ENCODE measurements at regions not wholly inside any gene's neighbourhood (a gene's known extent, or its start where the extent isn't known, plus 50 kb on each side); places are given as distances from the start of the nearest gene placed in this dataset.
"Not testable (repeated sequence)": the region's sequence is repeated elsewhere in the genome, so short reads cannot be mapped to it uniquely, and the experiment has no call there.

DNA sequence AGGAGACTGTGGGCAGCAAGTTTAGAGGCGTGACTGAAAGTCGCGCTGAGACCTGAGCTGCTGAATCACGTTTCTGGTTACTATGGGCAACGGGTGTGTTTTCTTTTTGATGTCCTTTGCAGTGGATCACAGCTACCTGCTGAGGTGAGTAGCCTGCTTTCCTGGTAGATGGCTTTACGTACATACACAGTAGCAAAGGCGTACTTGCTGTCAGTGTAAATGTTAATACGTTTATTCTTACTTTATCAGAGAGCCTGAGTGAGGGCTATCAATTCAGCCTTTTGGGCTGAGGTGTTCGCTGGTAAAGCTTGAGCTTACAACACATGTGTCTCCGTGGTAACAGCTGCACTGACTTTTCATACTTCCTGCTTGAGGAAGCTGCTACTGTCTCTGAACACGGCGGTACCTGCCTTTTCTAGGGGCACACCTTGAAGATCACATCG is 165.1 kb upstream of the CCZ1B start:
- not testable (repeated sequence) for DNase-seq

DNA sequence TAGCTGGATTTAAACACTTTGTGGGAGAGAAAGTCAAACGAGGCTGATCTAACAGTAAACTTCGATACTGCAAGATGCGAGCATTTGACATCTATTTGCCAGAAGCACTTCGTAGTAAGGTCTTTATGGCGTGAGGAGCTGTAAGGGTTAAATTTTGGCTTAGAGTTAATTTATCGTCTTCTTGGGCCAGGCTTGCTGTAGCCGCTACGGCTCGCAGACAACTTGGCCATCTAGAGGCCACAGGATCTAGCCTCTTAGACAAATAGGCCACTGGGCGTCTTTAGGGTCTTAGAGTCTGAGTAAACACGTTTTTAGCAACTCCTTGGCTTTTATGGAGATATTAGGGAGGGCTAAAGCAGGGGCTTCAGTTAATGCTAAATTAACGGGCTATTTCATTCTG is 165.6 kb upstream of the CCZ1B start:
- DNase-seq = not testable (repeated sequence)

DNA sequence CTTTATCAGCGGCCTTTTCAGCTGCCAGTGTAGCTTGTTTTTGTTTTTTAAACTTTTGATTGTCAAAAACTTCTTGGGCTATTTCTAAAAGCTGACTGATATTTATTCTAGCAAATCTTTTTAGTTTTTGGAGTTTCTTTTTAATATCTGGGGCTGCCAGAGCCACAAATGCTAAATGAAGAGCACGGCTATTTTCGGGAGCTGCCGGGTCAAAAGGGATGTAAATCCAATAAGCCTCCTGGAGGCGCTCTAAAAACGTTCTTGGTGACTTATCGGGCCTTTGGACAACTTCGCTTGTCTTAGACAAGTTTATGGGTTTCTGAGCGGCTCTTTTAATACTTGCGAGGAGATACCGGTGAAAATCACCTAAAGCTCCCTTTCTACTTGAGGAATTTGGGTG is 166.1 kb upstream of the CCZ1B start:
- not testable (repeated sequence) for DNase-seq

DNA sequence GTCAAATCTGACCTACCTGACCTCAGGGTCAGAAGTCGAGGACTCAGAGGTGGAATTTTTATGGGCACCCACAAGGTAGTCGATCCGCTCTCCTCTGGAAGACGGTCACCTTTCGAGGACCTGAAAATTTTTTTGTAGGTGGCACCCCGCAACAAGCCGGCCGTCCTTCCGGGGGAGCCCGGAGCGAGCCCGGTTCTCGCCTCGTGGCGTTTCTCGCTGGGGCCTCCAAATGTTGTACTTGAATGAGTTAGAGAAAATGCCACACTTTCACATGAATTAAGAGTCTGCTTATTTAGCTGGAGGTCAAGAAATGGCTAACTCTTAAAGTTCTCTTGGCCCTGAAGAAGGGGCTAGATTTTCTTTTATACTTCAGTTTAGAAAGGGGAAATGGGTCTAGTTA is 169.0 kb upstream of the CCZ1B start:
- not testable (repeated sequence) for DNase-seq

DNA sequence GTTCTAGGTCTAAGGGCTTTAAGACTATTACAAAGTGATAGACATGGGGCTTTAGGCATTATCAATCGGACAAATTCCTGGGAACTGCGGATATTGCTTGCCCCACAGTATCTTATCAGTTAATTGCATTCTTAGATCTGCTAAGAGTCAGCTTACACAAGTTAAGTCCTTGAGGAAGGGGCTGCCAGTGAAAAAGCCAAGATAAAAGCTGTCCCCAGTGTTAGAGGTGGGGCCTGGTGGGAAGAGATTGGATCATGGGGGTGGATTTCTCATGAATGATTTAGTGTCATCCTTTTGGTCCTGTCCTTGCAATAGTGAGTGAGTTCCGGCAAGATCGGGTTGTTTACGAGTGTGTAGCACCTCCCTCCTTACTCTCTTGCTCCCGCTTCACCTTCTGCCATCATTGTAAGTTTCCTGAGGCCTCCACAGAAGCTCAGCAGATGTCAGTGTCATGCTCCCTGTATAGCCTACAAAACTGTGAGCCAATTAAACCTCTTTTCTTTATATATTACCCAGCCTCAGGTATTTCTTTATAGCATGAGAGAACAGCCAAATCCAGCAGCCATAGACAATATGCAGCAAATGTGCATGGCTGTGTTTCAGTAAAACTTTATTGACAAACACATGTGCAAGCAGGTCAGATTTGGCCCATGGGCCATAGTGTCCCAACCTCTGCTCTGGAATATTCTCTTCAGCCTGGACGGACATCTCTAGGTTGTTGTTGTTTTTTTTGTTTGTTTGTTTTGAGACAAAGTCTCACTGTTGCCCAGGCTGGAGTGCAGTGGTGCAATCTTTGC is 169.6 kb upstream of the CCZ1B start:
- DNase-seq = not testable (repeated sequence)

DNA sequence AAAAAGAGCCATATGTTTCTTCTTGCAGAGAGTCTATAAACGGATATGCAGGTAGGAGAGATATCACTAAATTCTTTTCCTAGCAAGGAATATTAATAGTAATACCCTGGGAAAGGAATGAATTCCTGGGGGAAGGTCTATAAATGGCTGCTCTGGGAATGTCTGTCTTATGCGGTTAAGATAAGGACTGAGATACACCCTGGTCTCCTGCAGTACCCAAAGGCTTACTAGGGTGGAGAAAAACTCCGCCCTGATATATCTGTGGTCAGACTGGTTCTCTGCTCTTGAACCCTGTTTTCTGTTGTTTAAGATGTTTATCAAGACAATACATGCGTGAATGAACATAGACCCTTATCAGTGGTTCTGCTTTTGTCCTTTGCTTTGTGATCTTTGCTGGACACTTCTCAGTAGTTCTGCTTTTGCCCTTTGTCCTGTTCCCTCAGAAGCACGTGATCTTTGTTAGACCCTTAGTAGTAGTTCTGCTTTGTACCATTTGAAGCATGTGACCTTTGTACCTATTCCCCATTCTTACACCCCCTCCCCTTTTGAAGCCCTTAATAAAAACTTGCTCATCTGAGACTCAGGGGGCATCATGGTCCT is 173.1 kb upstream of the CCZ1B start:
- not testable (repeated sequence) for DNase-seq

DNA sequence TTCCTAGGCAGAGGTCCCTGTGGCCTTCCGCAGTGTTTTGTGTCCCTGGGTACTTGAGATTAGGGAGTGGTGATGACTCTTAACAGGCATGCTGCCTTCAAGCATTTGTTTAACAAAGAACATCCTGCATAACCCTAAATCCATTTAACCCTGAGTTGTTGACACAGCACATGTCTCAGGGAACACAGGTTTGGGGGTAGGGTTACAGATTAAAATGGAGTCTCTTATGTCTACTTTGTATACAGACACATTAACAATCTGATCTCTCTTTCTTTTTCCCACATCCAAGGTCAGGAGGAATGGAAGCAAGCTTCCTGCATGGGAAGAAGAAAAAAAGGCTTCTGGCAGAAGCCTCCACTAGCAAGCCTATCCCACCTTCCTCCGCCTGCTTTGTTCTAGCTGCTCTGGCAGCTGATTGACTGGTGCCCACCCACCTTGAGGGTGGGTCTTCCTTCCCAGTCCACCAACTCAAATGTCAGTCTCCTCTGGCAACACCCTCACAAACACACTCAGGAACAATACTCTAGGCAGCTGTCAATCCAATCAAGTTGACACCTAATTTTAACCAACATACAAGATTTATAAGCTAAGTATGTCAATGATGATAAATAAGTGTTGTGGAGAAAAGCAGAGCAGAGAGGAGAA is 176.5 kb upstream of the CCZ1B start:
- no peak for DNase-seq

DNA sequence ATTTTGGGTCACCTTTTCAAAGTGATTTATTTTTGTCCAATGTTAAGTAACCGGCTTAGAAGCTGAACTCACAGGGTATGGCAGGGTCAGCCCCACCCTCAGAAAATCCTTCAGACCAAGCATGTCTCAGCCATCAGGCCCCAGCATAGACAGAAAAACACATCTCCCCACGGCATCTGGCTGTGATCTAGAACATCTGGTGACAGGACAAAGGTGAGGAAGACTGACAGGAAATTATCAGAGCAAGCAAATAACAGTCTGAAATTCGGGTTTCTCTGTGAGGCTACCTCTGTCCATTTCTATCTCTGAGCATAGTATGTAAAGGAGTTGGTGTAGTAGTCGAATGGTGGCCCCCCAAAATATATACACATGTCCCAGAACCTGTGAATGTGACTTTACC is 177.0 kb upstream of the C1GALT1 start:
- DNase-seq = no peak

DNA sequence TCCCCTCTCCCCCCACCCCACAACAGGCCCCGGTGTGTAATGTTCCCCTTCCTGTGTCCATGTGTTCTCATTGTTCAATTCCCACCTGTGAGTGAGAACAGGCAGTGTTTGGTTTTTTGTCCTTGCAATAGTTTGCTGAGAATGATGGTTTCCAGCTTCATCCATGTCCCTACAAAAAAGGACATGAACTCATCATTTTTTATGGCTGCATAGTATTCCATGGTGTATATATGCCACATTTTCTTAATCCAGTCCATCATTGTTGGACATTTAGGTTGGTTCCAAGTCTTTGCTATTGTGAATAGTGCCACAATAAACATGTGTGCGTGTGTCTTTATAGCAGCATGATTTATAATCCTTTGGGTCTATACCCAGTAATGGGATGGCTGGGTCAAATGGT is 176.4 kb upstream of the C1GALT1 start:
- DNase-seq = not testable (repeated sequence)

DNA sequence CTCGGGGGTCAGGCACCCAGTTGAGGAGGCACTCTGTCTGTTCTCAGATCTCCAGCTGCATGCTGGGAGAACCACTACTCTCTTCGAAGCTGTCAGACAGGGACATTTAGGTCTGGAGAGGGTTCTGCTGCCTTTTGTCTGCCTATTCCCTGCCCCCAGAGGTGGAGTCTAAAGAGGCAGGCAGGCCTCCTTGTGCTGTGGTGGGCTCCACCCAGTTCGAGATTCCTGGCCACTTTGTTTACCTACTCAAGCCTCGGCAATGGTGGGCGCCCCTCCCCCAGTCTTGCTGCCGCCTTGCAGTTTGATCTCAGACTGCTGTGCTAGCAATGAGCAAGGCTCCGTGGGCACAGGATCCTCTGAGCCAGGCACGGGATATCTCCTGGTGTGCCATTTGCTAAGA is 171.1 kb upstream of the C1GALT1 start:
- not testable (repeated sequence) for DNase-seq

DNA sequence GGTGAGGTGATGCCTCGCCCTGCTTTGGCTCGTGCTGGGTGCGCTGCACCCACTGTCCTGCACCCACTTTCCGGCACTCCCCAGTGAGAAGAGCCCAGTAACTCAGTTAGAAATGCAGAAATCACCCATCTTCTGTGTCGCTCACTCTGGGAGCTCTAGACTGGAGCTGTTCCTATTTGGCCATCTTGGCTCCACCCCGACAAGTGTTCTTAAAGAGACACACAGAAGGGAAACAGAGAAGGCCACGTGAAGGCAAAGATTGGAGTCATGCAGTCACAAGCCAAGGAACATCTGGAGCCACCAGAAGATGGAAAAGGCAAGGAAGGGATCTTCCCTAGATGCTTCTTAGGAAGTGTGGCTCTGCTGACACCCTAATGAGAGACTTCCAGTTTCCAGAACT is 170.6 kb upstream of the C1GALT1 start:
- not testable (repeated sequence) for DNase-seq

DNA sequence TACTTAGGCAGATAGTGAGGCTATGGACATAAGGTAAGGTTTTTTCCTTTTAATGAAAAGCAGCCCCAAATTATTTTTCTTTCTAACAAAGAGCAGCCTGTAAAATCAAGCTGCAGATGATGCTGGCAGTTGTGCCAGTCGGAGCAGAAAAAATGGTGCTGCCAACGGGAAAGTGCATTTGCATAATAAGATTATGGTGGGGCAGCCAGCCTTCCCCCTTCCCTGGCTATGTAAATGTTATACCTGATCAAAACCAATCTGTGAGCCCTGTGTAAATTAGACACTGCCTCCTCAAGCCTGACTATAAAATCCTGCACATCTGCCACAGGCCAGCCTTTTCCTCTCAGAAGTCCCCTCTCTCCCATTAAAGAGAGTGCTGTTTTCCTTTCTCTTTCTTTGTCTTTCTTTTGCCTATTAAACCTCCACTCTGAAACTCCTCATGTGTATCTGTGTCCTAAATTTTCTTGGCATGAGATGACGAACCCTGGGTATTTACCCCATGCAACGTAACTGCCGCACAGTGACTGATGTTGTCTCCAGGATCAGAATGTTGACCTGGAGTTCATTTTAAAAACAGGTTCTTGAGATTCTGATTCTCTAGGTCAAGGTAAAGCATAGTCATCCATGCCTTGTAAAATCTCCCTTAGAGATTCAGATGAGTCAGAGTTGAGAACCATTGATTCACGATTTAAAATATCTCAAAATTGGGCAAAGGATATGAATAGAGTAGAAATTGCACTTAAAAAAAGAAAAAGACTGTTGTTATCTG is 167.3 kb upstream of the C1GALT1 start:
- no peak for DNase-seq

DNA sequence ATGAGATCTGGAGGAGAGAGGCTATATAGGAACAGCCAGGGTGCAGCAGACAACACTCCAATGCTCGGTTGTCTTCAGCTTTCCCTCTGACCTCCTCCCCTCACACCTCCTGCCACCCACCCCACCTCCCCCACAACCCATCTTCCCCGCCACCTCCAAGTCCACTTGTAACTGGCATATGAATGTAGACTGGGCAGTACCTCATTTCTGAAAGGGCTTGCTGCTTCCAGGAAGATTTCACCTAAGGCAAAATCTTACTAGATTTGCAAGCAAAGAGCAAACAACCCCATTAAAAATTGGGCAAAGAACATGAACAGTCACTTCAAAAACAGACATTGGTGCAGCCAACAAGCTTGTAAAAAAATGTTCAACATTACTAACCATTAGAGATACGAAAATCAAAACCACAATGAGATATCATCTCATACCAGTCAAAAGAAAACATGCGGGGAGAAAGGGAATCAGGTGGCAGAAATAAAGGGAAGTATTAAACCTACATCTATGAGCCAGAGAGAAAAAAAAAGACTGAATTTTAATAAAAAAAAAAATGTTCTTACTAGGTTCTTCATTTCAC is 164.6 kb upstream of the C1GALT1 start:
- DNase-seq = no peak

DNA sequence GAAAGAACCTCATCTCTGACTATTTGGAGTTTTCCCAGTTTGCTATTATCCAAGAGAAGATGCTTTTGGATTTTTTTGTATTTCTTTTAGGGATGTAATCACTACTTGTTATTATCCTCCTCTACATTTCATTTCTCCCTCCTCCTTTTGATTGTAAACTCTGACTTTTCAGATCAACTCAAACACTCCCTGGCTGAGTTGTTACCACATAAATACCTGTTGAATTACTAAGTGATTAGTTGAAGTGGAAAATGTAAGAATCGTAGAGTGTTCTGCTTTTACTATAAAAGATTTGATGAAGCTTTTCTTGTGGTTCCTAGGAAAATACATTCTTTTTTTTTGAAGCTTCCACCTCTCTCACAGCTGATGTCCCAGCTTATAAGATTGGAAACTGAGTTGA is 164.1 kb upstream of the C1GALT1 start:
- no peak for DNase-seq

DNA sequence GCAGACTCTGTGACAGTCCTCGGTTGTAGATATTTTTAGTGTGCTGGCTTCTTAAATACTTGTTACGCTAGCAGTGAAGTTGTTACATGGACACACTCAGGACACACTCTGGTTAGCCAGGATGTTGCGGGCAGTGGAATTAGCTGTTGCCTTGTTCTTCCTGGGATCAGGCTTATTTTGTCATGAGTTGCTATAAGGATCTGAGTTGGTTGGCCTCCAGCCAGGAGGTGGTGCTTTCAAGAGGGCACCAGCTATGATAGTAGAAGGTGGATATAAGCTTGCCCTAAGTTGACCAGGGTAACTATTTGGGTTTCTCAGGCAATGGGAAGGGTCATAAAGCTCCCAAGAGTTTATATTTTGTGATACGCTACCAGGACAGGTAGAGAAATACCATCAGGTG is 150.1 kb upstream of the C1GALT1 start:
- no peak for DNase-seq

DNA sequence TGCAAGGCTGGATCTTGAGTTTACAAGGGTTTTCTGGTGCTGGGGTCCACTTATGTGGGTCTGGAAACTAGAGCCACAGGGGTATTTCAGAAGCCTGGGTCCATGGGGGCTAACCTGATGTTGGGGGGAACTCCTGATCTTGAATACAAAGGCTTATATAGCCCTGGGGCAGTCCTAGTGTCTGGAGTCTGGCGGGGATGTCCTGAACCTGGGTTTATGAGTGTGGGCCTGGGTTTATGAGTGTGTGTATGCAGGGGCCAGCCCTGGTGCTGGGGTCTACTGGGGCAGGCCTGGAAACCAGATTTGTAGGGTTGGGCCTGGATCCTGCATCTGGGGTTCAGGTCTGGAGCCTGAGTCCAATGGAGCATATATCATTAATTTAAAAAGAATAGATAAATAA is 146.5 kb upstream of the C1GALT1 start:
- DNase-seq = no peak

DNA sequence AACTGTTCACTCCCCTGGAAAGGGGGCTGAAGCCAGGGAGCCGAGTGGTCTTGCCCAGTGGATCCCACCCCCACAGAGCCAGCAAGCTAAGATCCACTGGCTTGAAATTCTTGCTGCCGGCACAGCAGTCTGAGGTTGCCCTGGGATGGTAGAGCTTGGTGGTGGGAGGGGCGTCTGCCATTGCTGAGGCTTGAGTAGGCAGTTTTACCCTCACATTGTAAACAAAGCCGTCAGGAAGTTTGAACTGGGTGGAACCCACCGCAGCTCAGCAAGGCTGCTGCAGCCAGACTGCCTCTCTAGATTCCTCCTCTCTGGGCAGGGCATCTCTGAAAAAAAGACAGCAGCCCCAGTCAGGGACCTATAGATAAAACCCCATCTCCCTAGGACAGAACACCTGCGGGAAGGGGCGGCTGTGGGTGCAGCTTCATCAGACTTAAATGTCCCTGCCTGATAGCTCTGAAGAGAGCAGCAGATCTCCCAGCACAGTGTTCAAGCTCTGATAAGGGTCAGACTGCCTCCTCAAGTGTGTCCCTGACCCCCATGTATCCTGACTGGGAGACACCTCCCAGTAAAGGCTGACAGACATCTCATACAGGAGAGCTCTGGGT is 140.0 kb upstream of the C1GALT1 start:
- DNase-seq = not testable (repeated sequence)

DNA sequence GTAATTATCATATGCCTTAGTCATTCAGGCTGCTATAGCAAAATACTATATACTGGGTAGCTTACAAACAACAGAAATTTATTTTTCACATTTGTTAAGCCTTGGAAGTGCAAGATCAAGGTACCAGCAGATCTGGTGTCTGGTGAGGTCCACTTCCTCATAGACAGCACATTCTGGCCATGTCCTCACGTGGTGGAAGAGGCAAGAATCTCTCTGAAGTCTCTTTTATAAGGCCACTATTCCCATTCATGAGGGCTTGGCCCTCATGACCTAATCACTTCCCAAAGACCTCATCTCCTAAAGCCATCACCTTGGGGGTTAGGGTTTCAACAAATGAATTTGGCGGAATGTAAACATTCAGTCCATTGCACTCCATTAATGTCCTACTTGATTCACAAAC is 137.5 kb upstream of the C1GALT1 start:
- DNase-seq = no peak

DNA sequence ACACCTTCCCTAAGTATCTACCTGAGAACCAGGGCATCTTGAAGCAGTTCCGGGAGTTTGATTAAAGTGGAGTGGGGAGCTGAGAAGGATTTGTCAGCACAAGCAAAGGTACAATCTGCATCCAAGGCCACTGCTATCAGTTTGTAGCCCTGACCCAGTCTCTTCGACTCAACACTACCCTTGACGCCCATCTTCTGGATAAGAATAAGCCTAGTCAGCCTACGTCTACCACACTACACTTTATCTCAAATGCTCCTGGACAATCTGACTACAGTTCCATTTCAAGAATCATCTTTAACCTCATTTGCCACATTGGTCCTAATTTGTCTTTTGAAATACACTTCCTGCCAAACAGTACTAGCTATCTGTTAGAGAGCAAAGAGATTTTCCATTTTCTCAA is 134.1 kb upstream of the C1GALT1 start:
- DNase-seq = no peak

DNA sequence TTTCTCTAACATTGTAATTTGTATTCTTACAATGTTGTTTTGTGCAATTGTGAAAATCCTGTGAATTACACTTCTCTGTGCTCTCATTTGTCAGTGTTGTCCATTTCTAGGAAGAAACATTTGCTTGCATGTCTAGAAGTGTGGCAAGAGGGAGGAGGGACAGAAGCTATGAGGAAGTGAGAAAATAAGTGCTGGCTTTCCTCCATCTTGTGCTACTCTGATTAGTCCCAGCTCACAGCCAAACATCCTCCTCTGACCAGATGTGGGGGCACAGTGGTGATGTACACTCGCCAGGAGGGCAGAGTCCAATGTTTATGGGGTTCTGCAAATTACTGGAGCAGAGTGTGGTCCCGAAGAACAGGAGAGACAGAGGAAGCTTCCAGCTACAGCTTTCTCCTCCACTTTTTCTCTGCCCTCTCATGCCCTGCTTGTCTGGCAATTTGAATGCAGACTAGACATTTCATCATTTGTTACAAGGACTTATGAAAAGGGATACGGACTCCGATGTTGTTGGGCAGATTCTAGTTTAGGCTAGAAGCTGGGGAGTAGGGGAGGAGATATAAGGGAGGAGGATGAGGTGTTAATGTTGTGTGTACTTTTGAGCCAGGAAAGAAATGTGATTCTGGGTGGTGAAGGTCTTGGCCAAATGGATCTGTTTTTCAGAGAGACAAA is 131.0 kb upstream of the C1GALT1 start:
- DNase-seq = no peak

DNA sequence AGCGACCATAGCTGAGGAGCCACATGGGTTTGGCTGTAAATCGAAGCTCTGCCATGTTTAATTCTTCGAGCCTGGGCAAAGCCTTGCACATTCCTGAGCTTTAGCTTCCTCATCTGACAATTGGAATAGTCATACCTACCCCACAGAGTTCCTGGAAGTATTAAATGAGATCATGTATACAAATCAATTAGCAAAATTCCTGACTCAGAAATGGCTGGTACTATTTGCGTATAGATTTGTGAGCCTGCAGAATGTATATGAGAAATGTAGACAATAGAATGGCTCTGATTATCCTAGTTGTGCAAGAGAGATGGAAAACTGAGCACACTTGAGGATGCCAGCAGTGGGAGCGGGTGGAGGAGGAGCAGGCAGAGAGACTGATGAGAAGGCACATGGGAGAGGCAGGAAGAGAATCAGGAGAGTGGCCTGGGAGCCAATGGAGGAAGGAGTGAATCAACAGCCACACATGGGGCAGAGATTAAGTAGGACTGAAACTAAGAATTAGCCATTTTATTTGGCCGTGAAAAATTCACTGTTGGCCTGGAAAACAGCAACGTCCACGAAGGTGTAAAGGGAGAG is 128.0 kb upstream of the C1GALT1 start:
- DNase-seq = no peak
